ENCODE measurements at regions not wholly inside any gene's neighbourhood (a gene's known extent, or its start where the extent isn't known, plus 50 kb on each side); places are given as distances from the start of the nearest gene placed in this dataset.
"Not testable (repeated sequence)": the region's sequence is repeated elsewhere in the genome, so short reads cannot be mapped to it uniquely, and the experiment has no call there.

GRCh38 chr13:39803156-39803555 is 147.7 kb downstream of the COG6 start:
- no peak for DNase-seq

GRCh38 chr13:39803851-39804250 is 148.4 kb downstream of the COG6 start:
- no peak for DNase-seq

GRCh38 chr13:39804332-39805210 is 149.1 kb downstream of the COG6 start:
- no peak for DNase-seq

GRCh38 chr13:39809466-39809865 is 154.0 kb downstream of the COG6 start:
- DNase-seq = no peak

GRCh38 chr13:39810091-39810877 is 154.8 kb downstream of the COG6 start:
- DNase-seq = no peak

- DNase-seq = no peak
Observed at GRCh38 chr13:39811051-39811450, 155.6 kb downstream of the COG6 start.

GRCh38 chr13:39811696-39812095 is 156.2 kb downstream of the COG6 start:
- DNase-seq = no peak

- no peak for DNase-seq
Observed at GRCh38 chr13:39815345-39816111, 160.1 kb downstream of the COG6 start.

GRCh38 chr13:39816936-39817335 is 161.5 kb downstream of the COG6 start:
- DNase-seq = no peak

GRCh38 chr13:39818953-39819352 is 163.5 kb downstream of the COG6 start:
- no peak for DNase-seq

GRCh38 chr13:39820606-39821005 is 165.1 kb downstream of the COG6 start:
- DNase-seq = no peak

GRCh38 chr13:39821977-39822376 is 166.5 kb downstream of the COG6 start:
- no peak for DNase-seq

GRCh38 chr13:39822437-39822836 is 167.0 kb downstream of the COG6 start:
- DNase-seq = no peak

- no peak for DNase-seq
Observed at GRCh38 chr13:39823063-39823713, 167.7 kb downstream of the COG6 start.

- DNase-seq = no peak
Observed at GRCh38 chr13:39825886-39826285, 170.4 kb downstream of the COG6 start.

- DNase-seq = no peak
Observed at GRCh38 chr13:39835253-39835652, 179.8 kb downstream of the COG6 start.

- DNase-seq = no peak
Observed at GRCh38 chr13:39836038-39836437, 180.6 kb downstream of the COG6 start.

- DNase-seq = not testable (repeated sequence)
Observed at GRCh38 chr13:39837866-39838265, 182.4 kb downstream of the COG6 start.

- DNase-seq = no peak
Observed at GRCh38 chr13:39840201-39840600, 184.7 kb downstream of the COG6 start.

- DNase-seq = no peak
Observed at GRCh38 chr13:39847336-39847735, 191.9 kb downstream of the COG6 start.

GRCh38 chr13:39855236-39855635 is 199.8 kb downstream of the COG6 start:
- DNase-seq = no peak

GRCh38 chr13:39856714-39857113 is 201.3 kb downstream of the COG6 start:
- DNase-seq = no peak

GRCh38 chr13:39858794-39859193 is 203.3 kb downstream of the COG6 start:
- no peak for DNase-seq
